Skeletal muscle tissue (tissue), 3 donors: ENCODE measurements at regions not wholly inside any gene's neighbourhood (a gene's known extent, or its start where the extent isn't known, plus 50 kb on each side); places are given as distances from the start of the nearest gene placed in this dataset.
"Not testable (repeated sequence)": the region's sequence is repeated elsewhere in the genome, so short reads cannot be mapped to it uniquely, and the experiment has no call there.

Source experiments
- H3K27ac ChIP-seq: one replicate; pipeline ENCODE4 v1.7.0; 2013; ENCODE audit warnings: mild to moderate bottlenecking, low read depth, low read length, inconsistent platforms
- H3K27me3 ChIP-seq, 3 donors: one replicate each; pipeline ENCODE4 v1.7.0; 2013; ENCODE audit warnings: low read length in 3 of 3; ENCODE audit not compliant: control insufficient read depth in 3 of 3, insufficient read depth in 3 of 3
- H3K36me3 ChIP-seq, 3 donors: one replicate each; pipeline ENCODE4 v1.7.0; 2013; ENCODE audit warnings: low read length in 3 of 3; ENCODE audit not compliant: control insufficient read depth in 3 of 3, insufficient read depth in 3 of 3
- H3K4me1 ChIP-seq, 3 donors: one replicate each; pipeline ENCODE4 v1.7.0; 2013; ENCODE audit warnings: low read length in 3 of 3, mild to moderate bottlenecking in 3 of 3; ENCODE audit not compliant: control insufficient read depth in 3 of 3, insufficient read depth in 3 of 3
- H3K4me3 ChIP-seq, 3 donors: one replicate each; pipeline ENCODE4 v1.7.0; 2013; ENCODE audit warnings: low read length in 3 of 3
- H3K9ac ChIP-seq, 3 donors: one replicate each; pipeline ENCODE4 v1.7.0; 2013; ENCODE audit warnings: low read length in 3 of 3, mild to moderate bottlenecking in 3 of 3, moderate library complexity in 2 of 3, low read depth in 1 of 3
- H3K9me3 ChIP-seq, 3 donors: one replicate each; pipeline ENCODE4 v1.7.0; 2013; ENCODE audit warnings: low read length in 3 of 3; ENCODE audit not compliant: control insufficient read depth in 3 of 3
- donor health status: Osteomylitis.

- no peak overlapping the region for H3K4me3 ChIP-seq
- no peaks in the 10 kb centered on the region for H3K4me1 ChIP-seq
- no peaks in the 10 kb centered on the region for H3K27me3 ChIP-seq
- H3K9me3 ChIP-seq, result no peaks in the 10 kb centered on the region
- no peak overlapping the region for H3K9ac ChIP-seq
- no peaks in the 10 kb centered on the region for H3K36me3 ChIP-seq
- H3K27ac ChIP-seq, result no peak overlapping the region
Observed at GRCh38 chr4:14336656-14337055, 665.6 kb upstream of the CPEB2 start.

GRCh38 chr4:14337892-14338584 is 664.2 kb upstream of the CPEB2 start:
- no peak overlapping the region for H3K27ac ChIP-seq
- H3K9ac ChIP-seq, result no peak overlapping the region
- H3K9me3 ChIP-seq, result no peaks in the 10 kb centered on the region
- H3K4me1 ChIP-seq, result no peaks in the 10 kb centered on the region
- no peaks in the 10 kb centered on the region for H3K27me3 ChIP-seq
- no peak overlapping the region for H3K4me3 ChIP-seq
- H3K36me3 ChIP-seq, result no peaks in the 10 kb centered on the region

GRCh38 chr4:14338585-14339265 is 663.6 kb upstream of the CPEB2 start:
- Histone ChIP-seq H3K9ac (no peak overlapping the region), H3K9me3 (no peaks in the 10 kb centered on the region), H3K4me3 (no peak overlapping the region), H3K4me1 (no peaks in the 10 kb centered on the region), H3K27me3 (no peaks in the 10 kb centered on the region), H3K27ac (no peak overlapping the region), H3K36me3 (no peaks in the 10 kb centered on the region)

GRCh38 chr4:14339715-14340114 is 662.6 kb upstream of the CPEB2 start:
- Histone ChIP-seq H3K27ac (no peak overlapping the region), H3K27me3 (no peaks in the 10 kb centered on the region), H3K36me3 (no peaks in the 10 kb centered on the region), H3K9me3 (no peaks in the 10 kb centered on the region), H3K9ac (no peak overlapping the region), H3K4me1 (no peaks in the 10 kb centered on the region), H3K4me3 (no peak overlapping the region)

GRCh38 chr4:14340321-14340720 is 662.0 kb upstream of the CPEB2 start:
- no peak overlapping the region for H3K9ac ChIP-seq
- H3K36me3 ChIP-seq, result no peaks in the 10 kb centered on the region
- no peak overlapping the region for H3K27ac ChIP-seq
- H3K4me1 ChIP-seq, result no peaks in the 10 kb centered on the region
- H3K9me3 ChIP-seq, result no peaks in the 10 kb centered on the region
- H3K27me3 ChIP-seq, result no peaks in the 10 kb centered on the region
- H3K4me3 ChIP-seq, result no peak overlapping the region

- H3K9ac ChIP-seq, result no peak overlapping the region
- no peaks in the 10 kb centered on the region for H3K9me3 ChIP-seq
- H3K27ac ChIP-seq, result no peak overlapping the region
- H3K4me3 ChIP-seq, result no peak overlapping the region
- H3K36me3 ChIP-seq, result no peaks in the 10 kb centered on the region
- no peaks in the 10 kb centered on the region for H3K4me1 ChIP-seq
- H3K27me3 ChIP-seq, result no peaks in the 10 kb centered on the region
Observed at GRCh38 chr4:14343961-14344360, 658.3 kb upstream of the CPEB2 start.

GRCh38 chr4:14345356-14345775 is 656.9 kb upstream of the CPEB2 start:
- H3K4me3 ChIP-seq, result no peak overlapping the region
- H3K27me3 ChIP-seq, result no peaks in the 10 kb centered on the region
- H3K4me1 ChIP-seq, result no peaks in the 10 kb centered on the region
- no peak overlapping the region for H3K9ac ChIP-seq
- no peaks in the 10 kb centered on the region for H3K36me3 ChIP-seq
- no peaks in the 10 kb centered on the region for H3K9me3 ChIP-seq
- no peak overlapping the region for H3K27ac ChIP-seq

- Histone ChIP-seq H3K27me3 (no peaks in the 10 kb centered on the region), H3K4me3 (no peak overlapping the region), H3K4me1 (no peaks in the 10 kb centered on the region), H3K9ac (no peak overlapping the region), H3K36me3 (no peaks in the 10 kb centered on the region), H3K27ac (no peak overlapping the region), H3K9me3 (no peaks in the 10 kb centered on the region)
Observed at GRCh38 chr4:14347526-14347925, 654.8 kb upstream of the CPEB2 start.

GRCh38 chr4:14348506-14348905 is 653.8 kb upstream of the CPEB2 start:
- Histone ChIP-seq H3K4me3 (no peak overlapping the region), H3K9ac (no peak overlapping the region)

GRCh38 chr4:14358544-14359160 is 643.6 kb upstream of the CPEB2 start:
- not testable (repeated sequence) for H3K9me3 ChIP-seq, H3K27ac ChIP-seq, H3K36me3 ChIP-seq, H3K27me3 ChIP-seq, H3K4me3 ChIP-seq, H3K4me1 ChIP-seq, H3K9ac ChIP-seq

More at GRCh38 chr4:14348506-14348905, 653.8 kb upstream of the CPEB2 start:
- H3K9me3 ChIP-seq, result no peaks in the 10 kb centered on the region
- H3K4me1 ChIP-seq, result no peaks in the 10 kb centered on the region
- H3K27me3 ChIP-seq, result no peaks in the 10 kb centered on the region
- H3K27ac ChIP-seq, result no peak overlapping the region
- no peaks in the 10 kb centered on the region for H3K36me3 ChIP-seq
